Ovary (tissue), 3 donors: ENCODE measurements at regions not wholly inside any gene's neighbourhood (a gene's known extent, or its start where the extent isn't known, plus 50 kb on each side); places are given as distances from the start of the nearest gene placed in this dataset.

Source experiments
- EP300 ChIP-seq: sonication (generic); formaldehyde crosslinking; IDR thresholded peaks from one replicate; pipeline ENCODE4 v1.6.1; 2017; ENCODE audit warnings: antibody characterized with exemption
- POLR2A ChIP-seq: fragments of 450-650 bp; IDR thresholded peaks from one replicate; pipeline ENCODE4 v1.6.1; 2017; ENCODE audit warnings: antibody characterized with exemption, mild to moderate bottlenecking, moderate library complexity
- TF ChIP-seq, protein P1 (sequence below), 3 donors: fragments of 450-650 bp in 2 of 3; fragments of 200-600 bp in 1 of 3; IDR thresholded peaks; one replicate each; pipeline versions ENCODE4 v1.5.1 to v1.8.0; 2016 to 2022; ENCODE audit warnings: antibody characterized with exemption in 3 of 3, mild to moderate bottlenecking in 1 of 3
- donor health status: DM: no; HTN: no; CAD: no.

DNA sequence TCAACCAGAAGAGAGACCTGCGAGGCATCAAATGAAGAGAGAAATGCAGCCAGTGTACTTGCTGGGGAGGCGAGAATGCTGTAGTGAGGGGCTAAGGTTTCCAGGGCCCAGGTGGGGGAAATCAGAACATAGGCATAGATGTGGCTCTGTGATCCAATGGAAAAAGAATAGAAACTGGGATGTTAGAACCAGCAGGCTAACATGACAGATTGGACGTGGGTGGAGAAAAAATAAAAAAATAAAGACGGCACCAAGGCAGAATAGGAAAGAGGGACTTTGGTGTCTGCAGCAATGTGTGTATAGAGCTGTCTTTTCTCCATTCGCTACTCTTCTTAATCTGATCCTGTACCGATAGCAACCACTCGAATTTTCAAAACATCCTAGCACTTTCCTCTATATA lies 381.0 kb upstream of the NBEA start:
- TF ChIP-seq POLR2A (no peak), EP300 (no peak)
- TF ChIP-seq, protein P1, sequence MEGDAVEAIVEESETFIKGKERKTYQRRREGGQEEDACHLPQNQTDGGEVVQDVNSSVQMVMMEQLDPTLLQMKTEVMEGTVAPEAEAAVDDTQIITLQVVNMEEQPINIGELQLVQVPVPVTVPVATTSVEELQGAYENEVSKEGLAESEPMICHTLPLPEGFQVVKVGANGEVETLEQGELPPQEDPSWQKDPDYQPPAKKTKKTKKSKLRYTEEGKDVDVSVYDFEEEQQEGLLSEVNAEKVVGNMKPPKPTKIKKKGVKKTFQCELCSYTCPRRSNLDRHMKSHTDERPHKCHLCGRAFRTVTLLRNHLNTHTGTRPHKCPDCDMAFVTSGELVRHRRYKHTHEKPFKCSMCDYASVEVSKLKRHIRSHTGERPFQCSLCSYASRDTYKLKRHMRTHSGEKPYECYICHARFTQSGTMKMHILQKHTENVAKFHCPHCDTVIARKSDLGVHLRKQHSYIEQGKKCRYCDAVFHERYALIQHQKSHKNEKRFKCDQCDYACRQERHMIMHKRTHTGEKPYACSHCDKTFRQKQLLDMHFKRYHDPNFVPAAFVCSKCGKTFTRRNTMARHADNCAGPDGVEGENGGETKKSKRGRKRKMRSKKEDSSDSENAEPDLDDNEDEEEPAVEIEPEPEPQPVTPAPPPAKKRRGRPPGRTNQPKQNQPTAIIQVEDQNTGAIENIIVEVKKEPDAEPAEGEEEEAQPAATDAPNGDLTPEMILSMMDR (IDR thresholded peaks at IDR 0.05), result no peak
